Mucosa of descending colon (tissue), 3 donors: ENCODE measurements at regions not wholly inside any gene's neighbourhood (a gene's known extent, or its start where the extent isn't known, plus 50 kb on each side); places are given as distances from the start of the nearest gene placed in this dataset.

Experiments used
- ATAC-seq: fragments of 200-7000 bp; cut with Tn5 transposase; one replicate; pipeline ENCODE4 v1.9.1; 2020; ENCODE audit warnings: mild to moderate bottlenecking, moderate library complexity
- DNase-seq, 3 donors: peaks; one replicate each; pipeline ENCODE4 v3.0.0-alpha.2; 2020
- H3K36me3 ChIP-seq: fragments of 200-600 bp; one replicate; pipeline ENCODE4 v1.8.0; 2021; ENCODE audit warnings: low read depth, mild to moderate bottlenecking
- H3K4me1 ChIP-seq: fragments of 200-600 bp; one replicate; pipeline ENCODE4 v1.8.0; 2021; ENCODE audit warnings: low read depth, mild to moderate bottlenecking
- H3K4me3 ChIP-seq: fragments of 200-600 bp; one replicate; pipeline ENCODE4 v1.8.0; 2021; ENCODE audit warnings: mild to moderate bottlenecking
- H3K9me3 ChIP-seq: fragments of 200-600 bp; one replicate; pipeline ENCODE4 v1.8.0; 2021; ENCODE audit warnings: mild to moderate bottlenecking
- intact Hi-C, 2 donors: fragments of 100-400 bp; cut with DNase I in 1 of 2; cut with micrococcal nuclease in 1 of 2; formaldehyde crosslinking; loops; one replicate each; pipeline versions ENCODE4 v1.11.0 to v1.11.1; 2022; cut with DNase I, micrococcal nuclease
- TF ChIP-seq, protein P1 (sequence below): fragments of 200-600 bp; IDR thresholded peaks from one replicate; pipeline ENCODE4 v1.8.0; 2022; ENCODE audit warnings: antibody characterized with exemption, mild to moderate bottlenecking
- donor health status: DM: no; HTN: no; CAD: no; lungs with moderate emphysema.
- donor health status: DM: no; HTN: no; CAD: no.
- donor health status: DM: no; HTN: yes; CAD: no.

DNA sequence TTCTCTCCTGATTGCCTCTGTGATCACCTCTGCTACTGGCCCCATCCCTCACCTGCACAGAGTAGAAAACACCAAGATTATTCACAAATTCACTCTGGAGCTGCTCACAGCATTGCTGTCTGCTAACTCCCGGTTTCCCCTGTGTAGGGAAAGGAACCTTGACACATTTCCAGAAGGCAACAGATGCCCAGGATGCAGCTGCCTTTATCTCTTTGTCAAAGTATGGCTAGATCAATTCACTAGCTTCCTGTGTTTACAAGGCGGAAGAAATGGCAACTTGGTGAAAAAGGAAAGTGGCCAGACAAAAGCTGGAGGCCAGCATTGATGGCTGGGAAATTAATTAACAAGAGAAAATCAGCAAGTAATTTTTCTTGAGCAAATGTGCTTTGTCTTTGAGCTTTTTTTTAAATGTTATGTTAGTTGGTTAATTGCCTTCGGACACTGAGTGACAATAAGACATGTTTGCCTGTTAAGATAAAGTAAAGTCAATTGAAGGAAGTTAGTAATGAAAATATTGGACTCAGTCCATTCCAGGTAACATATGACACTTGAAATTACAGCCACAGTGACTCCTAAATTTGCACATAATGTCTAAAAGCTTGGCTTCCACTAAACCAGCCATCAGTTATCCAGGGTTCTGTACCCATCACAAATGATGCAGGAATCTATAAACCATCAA, 394.6 kb upstream of the IL12A start:
- DNase-seq (no peak), ATAC-seq (no peak)
- H3K36me3 ChIP-seq, result no peaks in the 10 kb centered on the region
- TF ChIP-seq, protein P1, sequence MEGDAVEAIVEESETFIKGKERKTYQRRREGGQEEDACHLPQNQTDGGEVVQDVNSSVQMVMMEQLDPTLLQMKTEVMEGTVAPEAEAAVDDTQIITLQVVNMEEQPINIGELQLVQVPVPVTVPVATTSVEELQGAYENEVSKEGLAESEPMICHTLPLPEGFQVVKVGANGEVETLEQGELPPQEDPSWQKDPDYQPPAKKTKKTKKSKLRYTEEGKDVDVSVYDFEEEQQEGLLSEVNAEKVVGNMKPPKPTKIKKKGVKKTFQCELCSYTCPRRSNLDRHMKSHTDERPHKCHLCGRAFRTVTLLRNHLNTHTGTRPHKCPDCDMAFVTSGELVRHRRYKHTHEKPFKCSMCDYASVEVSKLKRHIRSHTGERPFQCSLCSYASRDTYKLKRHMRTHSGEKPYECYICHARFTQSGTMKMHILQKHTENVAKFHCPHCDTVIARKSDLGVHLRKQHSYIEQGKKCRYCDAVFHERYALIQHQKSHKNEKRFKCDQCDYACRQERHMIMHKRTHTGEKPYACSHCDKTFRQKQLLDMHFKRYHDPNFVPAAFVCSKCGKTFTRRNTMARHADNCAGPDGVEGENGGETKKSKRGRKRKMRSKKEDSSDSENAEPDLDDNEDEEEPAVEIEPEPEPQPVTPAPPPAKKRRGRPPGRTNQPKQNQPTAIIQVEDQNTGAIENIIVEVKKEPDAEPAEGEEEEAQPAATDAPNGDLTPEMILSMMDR, result no peak
- no peak overlapping the region for H3K4me3 ChIP-seq
- intact Hi-C loops, result no loop called here
- H3K4me1 ChIP-seq, result no peaks in the 10 kb centered on the region
- no peaks in the 10 kb centered on the region for H3K9me3 ChIP-seq

DNA sequence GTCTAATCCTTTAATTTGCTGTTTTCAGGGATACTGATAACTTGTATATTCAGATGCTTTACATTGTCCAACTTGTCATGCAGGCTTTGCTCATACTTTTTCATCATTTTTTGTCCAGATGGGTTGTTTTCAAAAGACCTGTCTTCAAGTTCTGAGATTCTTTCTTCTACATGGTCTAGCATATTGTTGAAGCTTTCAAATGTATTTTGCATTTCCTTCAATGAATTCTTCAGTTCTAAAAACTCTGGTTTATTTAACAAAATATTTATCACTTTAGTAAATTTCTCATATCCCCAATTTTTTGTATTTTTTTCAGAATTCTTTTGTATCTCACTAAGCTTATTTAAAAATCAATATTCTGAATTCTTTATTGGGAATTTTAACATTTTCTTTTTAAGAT, 388.3 kb upstream of the IL12A start:
- ATAC-seq, result no peak
- H3K4me1 ChIP-seq, result no peaks in the 10 kb centered on the region

DNA sequence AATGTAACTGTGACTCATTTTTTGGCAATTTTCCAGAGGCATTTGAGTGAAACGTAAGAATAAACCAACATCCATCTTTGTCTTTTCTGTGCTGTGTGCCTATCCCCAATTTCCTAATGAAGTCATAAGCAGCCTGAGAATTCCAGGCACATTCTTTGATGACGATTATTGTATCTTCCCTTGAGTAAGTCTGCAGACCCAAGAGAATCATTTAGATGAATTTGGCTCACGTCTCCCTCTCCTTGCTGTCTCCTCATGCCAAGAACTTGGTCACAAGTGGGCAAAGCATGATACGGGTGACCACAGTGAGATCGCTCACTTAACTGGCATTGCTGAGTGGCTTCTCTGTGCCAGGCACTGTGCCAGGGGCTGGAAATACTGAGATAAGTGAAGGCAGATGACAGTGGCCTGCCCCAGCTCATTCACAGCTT, 384.5 kb upstream of the IL12A start:
- intact Hi-C loops, result no loop called here
- TF ChIP-seq, protein P1, result no peak
- no peak for DNase-seq

More for the DNA sequence above, 388.3 kb upstream of the IL12A start:
- no peaks in the 10 kb centered on the region for H3K36me3 ChIP-seq
- TF ChIP-seq, protein P1, result no peak
- intact Hi-C loops, result no loop called here
- peaks cover 13% of the 10 kb centered on the region for H3K9me3 ChIP-seq
- no peak for DNase-seq
- no peak overlapping the region for H3K4me3 ChIP-seq

DNA sequence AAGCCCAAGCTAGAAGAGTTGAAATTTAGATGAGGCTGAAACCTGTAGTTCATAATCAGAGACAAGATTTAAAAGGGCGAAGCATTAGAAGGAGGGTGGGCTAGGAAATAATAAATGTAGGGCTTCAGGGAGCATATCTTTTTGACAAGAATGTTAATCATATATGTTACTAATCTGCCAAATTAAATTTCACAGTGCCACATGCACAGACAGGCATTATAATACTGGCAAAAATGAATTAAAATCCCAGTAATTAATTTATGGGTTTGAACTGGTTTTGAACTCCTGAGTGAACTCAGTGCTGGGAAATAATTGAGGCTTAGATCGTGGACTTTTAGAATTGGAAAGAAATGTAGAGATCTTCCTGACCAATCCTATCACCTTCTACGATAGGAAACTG, 383.5 kb upstream of the IL12A start:
- DNase-seq (no peak), ATAC-seq (no peak)
- peaks cover 10% of the 10 kb centered on the region for H3K9me3 ChIP-seq
- no peaks in the 10 kb centered on the region for H3K36me3 ChIP-seq
- no peaks in the 10 kb centered on the region for H3K4me1 ChIP-seq
- intact Hi-C loops, result no loop called here
- H3K4me3 ChIP-seq, result no peak overlapping the region
- TF ChIP-seq, protein P1, result no peak

More for the DNA sequence above, 384.5 kb upstream of the IL12A start:
- no peak overlapping the region for H3K4me3 ChIP-seq
- H3K4me1 ChIP-seq, result no peaks in the 10 kb centered on the region
- no peak for ATAC-seq
- peaks cover 13% of the 10 kb centered on the region for H3K9me3 ChIP-seq
- H3K36me3 ChIP-seq, result no peaks in the 10 kb centered on the region

DNA sequence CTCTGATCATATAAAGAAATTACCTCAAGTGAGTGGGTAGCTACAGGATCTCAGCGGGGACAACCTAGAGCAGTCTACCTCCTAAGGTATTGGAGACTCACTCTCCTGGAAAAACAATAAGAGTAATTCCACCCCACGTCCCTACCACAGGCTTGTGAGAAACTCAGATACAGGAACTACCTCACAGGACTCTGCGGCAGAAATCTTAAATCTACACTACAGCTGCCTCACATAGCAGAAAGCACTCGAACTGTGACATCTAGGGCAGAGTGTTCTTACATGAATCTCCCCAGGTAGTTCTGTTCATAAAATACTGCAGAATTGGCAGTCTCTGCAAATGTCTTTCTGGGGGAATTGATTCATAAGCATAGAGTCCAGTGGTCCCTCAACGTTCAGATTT, 382.9 kb upstream of the IL12A start:
- no peak overlapping the region for H3K4me3 ChIP-seq
- intact Hi-C loops, result no loop called here
- H3K9me3 ChIP-seq, result peaks cover 3% of the 10 kb centered on the region
- no peaks in the 10 kb centered on the region for H3K36me3 ChIP-seq
- ATAC-seq, result no peak
- TF ChIP-seq, protein P1, result no peak
- no peaks in the 10 kb centered on the region for H3K4me1 ChIP-seq
- DNase-seq, result no peak

DNA sequence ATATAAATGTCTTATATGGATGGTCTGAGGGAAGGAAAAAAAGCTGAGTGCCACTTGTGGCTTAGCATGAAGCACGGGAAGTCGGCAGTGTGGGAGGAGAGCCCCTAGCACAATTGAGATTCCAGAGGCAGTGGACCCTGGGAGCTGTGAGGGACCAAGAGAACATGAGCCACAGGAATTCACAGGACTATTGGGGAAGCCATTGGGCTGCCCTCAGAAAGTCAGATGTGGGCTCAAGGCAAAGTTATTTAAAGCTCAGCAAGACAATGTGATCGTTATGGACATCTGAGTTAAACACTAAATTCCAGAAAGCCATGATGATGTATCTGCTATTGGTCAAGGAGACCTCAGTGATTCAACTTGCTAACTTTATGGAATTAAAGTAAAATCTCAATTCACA, 380.8 kb upstream of the IL12A start:
- intact Hi-C loops, result no loop called here
- TF ChIP-seq, protein P1, result no peak
- DNase-seq (no peak), ATAC-seq (no peak)
- H3K9me3 ChIP-seq, result no peaks in the 10 kb centered on the region
- no peaks in the 10 kb centered on the region for H3K36me3 ChIP-seq
- no peaks in the 10 kb centered on the region for H3K4me1 ChIP-seq
- no peak overlapping the region for H3K4me3 ChIP-seq
